HepG2 (cell line): ENCODE measurements at regions not wholly inside any gene's neighbourhood (a gene's known extent, or its start where the extent isn't known, plus 50 kb on each side); places are given as distances from the start of the nearest gene placed in this dataset.

ENCODE experiments used
- ATAC-seq: fragments of 200-7000 bp; cut with Tn5 transposase; 3 replicates; pipeline ENCODE4 v1.9.1; 2020; ENCODE audit warnings: mild to moderate bottlenecking, moderate library complexity
- BruUV-seq: library from RNA; stranded (reverse); fragments of 400-500 nt; replicated peaks from 2 replicates; lab custom pipeline; 2021; lab: Mats Ljungman, UMichigan
- CTCF ChIA-PET: fragments of 300-600 bp; formaldehyde crosslinking; extraction: SDS; loops from one replicate; lab custom pipeline; 2021; ENCODE audit warnings: low total read pairs, inconsistent platforms, low intra/inter-chr PET ratio; lab: Yijun Ruan, JAX
- POLR2A ChIA-PET: fragments of 350-600 bp; sonication (Branson Sonifier 250); formaldehyde crosslinking; loops from one replicate; lab custom pipeline; 2020; ENCODE audit warnings: antibody characterized with exemption, inconsistent platforms; lab: Yijun Ruan, JAX
- DNase-seq: peaks from one replicate; pipeline ENCODE4 v3.0.0-alpha.2; 2015; ENCODE audit warnings: low spot score
- FAIRE-seq: peaks from 3 replicates; lab custom pipeline; 2011; peaks lifted over from hg19 to GRCh38; lab: Jason Lieb, UNC
- H2AFZ ChIP-seq: one replicate; pipeline ENCODE4 v1.6.1; 2011; ENCODE audit warnings: low read length, inconsistent platforms
- H3K27ac ChIP-seq: fragments of 300-600 bp; 3 replicates; pipeline ENCODE4 v1.8.0; 2011; ENCODE audit warnings: mixed run types, mild to moderate bottlenecking, mixed read lengths, low read length, inconsistent platforms; ENCODE audit not compliant: insufficient read depth; ENCODE audit errors: extremely low read length
- H3K27me3 ChIP-seq, 2 experiments: fragments of 200-600 bp in 1 of 2; 2 replicates in 1 of 2; 3 replicates in 1 of 2; pipeline versions ENCODE4 v1.6.0 to v1.8.0; 2011; ENCODE audit warnings: low read length in 2 of 2, mild to moderate bottlenecking in 2 of 2, moderate library complexity in 2 of 2, inconsistent platforms in 1 of 2; ENCODE audit not compliant: insufficient read depth in 2 of 2, control insufficient read depth in 1 of 2
- H3K36me3 ChIP-seq, 2 experiments: fragments of 200-600 bp in 1 of 2; replicated peaks in 1 of 2; 2 replicates in 1 of 2; 3 replicates in 1 of 2; pipeline versions ENCODE4 v1.5.1 to v1.8.0; 2011; ENCODE audit warnings: low read length in 2 of 2, inconsistent platforms in 1 of 2; ENCODE audit not compliant: insufficient read depth in 2 of 2, control insufficient read depth in 1 of 2
- H3K4me1 ChIP-seq: 2 replicates; pipeline ENCODE4 v1.5.1; 2012; ENCODE audit warnings: low read length, inconsistent platforms; ENCODE audit not compliant: insufficient read depth
- H3K4me2 ChIP-seq: 2 replicates; pipeline ENCODE4 v1.6.0; 2011; ENCODE audit warnings: low read depth, low read length, inconsistent platforms
- H3K4me3 ChIP-seq, 3 experiments: fragments of 200-600 bp in 1 of 3; sonication (generic), shearing (Covaris generic) in 1 of 3; replicated peaks in 1 of 3; 2 replicates each; pipeline ENCODE4 v1.5.1; 2011 to 2016; ENCODE audit warnings: low read length in 3 of 3, inconsistent platforms in 2 of 3, low read depth in 2 of 3, mild to moderate bottlenecking in 2 of 3, control low read depth in 1 of 3, mixed read lengths in 1 of 3; ENCODE audit not compliant: insufficient read depth in 1 of 3
- H3K79me2 ChIP-seq: one replicate; pipeline ENCODE4 v1.6.1; 2011; ENCODE audit warnings: low read length, inconsistent platforms; ENCODE audit not compliant: insufficient read depth
- H3K9ac ChIP-seq: 2 replicates; pipeline ENCODE4 v1.6.0; 2011; ENCODE audit warnings: mild to moderate bottlenecking, low read depth, low read length, inconsistent platforms; ENCODE audit not compliant: insufficient read depth
- H3K9me3 ChIP-seq: 2 replicates; pipeline ENCODE4 v1.5.1; 2012; ENCODE audit warnings: mild to moderate bottlenecking, low read length
- H4K20me1 ChIP-seq: 2 replicates; pipeline ENCODE4 v1.6.0; 2011; ENCODE audit warnings: inconsistent platforms, mild to moderate bottlenecking, low read length, moderate library complexity; ENCODE audit not compliant: insufficient read depth
- BORCS8-MEF2B ChIP-seq: sonication (generic); formaldehyde crosslinking; IDR thresholded peaks from 2 replicates; pipeline ENCODE4 v1.8.0; 2022; ENCODE audit warnings: mild to moderate bottlenecking, missing genetic modification reagents
- HNF4A ChIP-seq: sonication (generic); formaldehyde crosslinking; IDR thresholded peaks from 2 replicates; pipeline ENCODE4 v1.4.0; 2020; ENCODE audit warnings: missing genetic modification reagents
- HNRNPLL ChIP-seq: fragments of 200-400 bp; formaldehyde crosslinking; IDR thresholded peaks from 2 replicates; pipeline ENCODE4 v1.6.1; 2017; ENCODE audit warnings: mild to moderate bottlenecking, low read depth, low read length; ENCODE audit not compliant: poor library complexity, severe bottlenecking
- HOXA3 ChIP-seq: sonication (generic); formaldehyde crosslinking; IDR thresholded peaks from 2 replicates; pipeline ENCODE4 v1.5.0; 2020; ENCODE audit warnings: missing genetic modification reagents
- IRF9 ChIP-seq: sonication (generic); formaldehyde crosslinking; IDR thresholded peaks from 2 replicates; pipeline ENCODE4 v1.8.0; 2022; ENCODE audit warnings: missing genetic modification reagents, mild to moderate bottlenecking, borderline replicate concordance
- MAZ ChIP-seq, 2 experiments: sonication (generic) in 1 of 2; formaldehyde crosslinking in 1 of 2; IDR thresholded peaks; 2 replicates each; pipeline versions ENCODE4 v1.5.0 to v1.6.1; 2012 to 2020; ENCODE audit warnings: low read depth in 2 of 2, mild to moderate bottlenecking in 2 of 2, borderline replicate concordance in 1 of 2, improper control_type of control experiment in 1 of 2, low read length in 1 of 2, missing genetic modification reagents in 1 of 2, moderate library complexity in 1 of 2
- MTERF4 ChIP-seq: sonication (generic); formaldehyde crosslinking; IDR thresholded peaks from 2 replicates; pipeline ENCODE4 v1.8.0; 2023; ENCODE audit warnings: mild to moderate bottlenecking, missing genetic modification reagents
- PAWR ChIP-seq: sonication (generic); formaldehyde crosslinking; IDR thresholded peaks from 2 replicates; pipeline ENCODE4 v1.4.0; 2020; ENCODE audit warnings: missing genetic modification reagents, mild to moderate bottlenecking, borderline replicate concordance
- POLR2G ChIP-seq: fragments of 200-400 bp; formaldehyde crosslinking; IDR thresholded peaks from 2 replicates; pipeline ENCODE4 v1.6.1; 2018; ENCODE audit warnings: mild to moderate bottlenecking, low read depth, low read length, moderate library complexity
- RFX1 ChIP-seq: fragments of 450-650 bp; IDR thresholded peaks from 2 replicates; pipeline ENCODE4 v1.6.1; 2017
- SIX4 ChIP-seq: sonication (generic); formaldehyde crosslinking; IDR thresholded peaks from 2 replicates; pipeline ENCODE4 v1.4.0; 2020; ENCODE audit warnings: missing genetic modification reagents
- SKI ChIP-seq: fragments of 450-650 bp; IDR thresholded peaks from one replicate; pipeline ENCODE4 v1.6.1; 2018; ENCODE audit warnings: mild to moderate bottlenecking; ENCODE audit not compliant: partially characterized antibody
- TSC22D2 ChIP-seq: sonication (generic); formaldehyde crosslinking; IDR thresholded peaks from 2 replicates; pipeline ENCODE4 v1.5.1; 2020; ENCODE audit warnings: missing genetic modification reagents, mild to moderate bottlenecking, borderline replicate concordance
- ZBTB42 ChIP-seq: sonication (generic); formaldehyde crosslinking; IDR thresholded peaks from 2 replicates; pipeline ENCODE4 v1.5.0; 2020; ENCODE audit warnings: mild to moderate bottlenecking, missing genetic modification reagents
- ZGPAT ChIP-seq: IDR thresholded peaks from 2 replicates; pipeline ENCODE4 v1.6.1; 2016; ENCODE audit warnings: mild to moderate bottlenecking
- ZNF317 ChIP-seq: sonication (generic); formaldehyde crosslinking; IDR thresholded peaks from 2 replicates; pipeline ENCODE4 v1.5.0; 2020; ENCODE audit warnings: mild to moderate bottlenecking, missing genetic modification reagents
- ZNF598 ChIP-seq: sonication (generic); formaldehyde crosslinking; IDR thresholded peaks from 2 replicates; pipeline ENCODE4 v1.5.1; 2020; ENCODE audit warnings: mild to moderate bottlenecking, missing genetic modification reagents, borderline replicate concordance
- WGBS: methylation state at CpG from one replicate; pipeline ENCODE4 v1.1.6; 2017; ENCODE audit warnings: low lambda C conversion rate; 5-methylcytosine and 5-hydroxymethylcytosine counted together
- in situ Hi-C: cut with HindIII; loops from 2 replicates; pipeline ENCODE4 v1.10.0; 2017; ENCODE audit warnings: low pct_unique_long_range_greater_than_20kb; ENCODE audit not compliant: extremely low pct_ligation_motif_present
- intact Hi-C: fragments of 100-400 bp; cut with micrococcal nuclease; formaldehyde crosslinking; loops from one replicate; pipeline ENCODE4 v1.10.0; 2022; ENCODE audit not compliant: unreplicated experiment
- TF ChIP-seq, protein P1 (sequence below): sonication (generic); formaldehyde crosslinking; IDR thresholded peaks from 2 replicates; pipeline ENCODE4 v1.8.1; 2023; ENCODE audit warnings: mild to moderate bottlenecking, missing genetic modification reagents, borderline replicate concordance
- TF ChIP-seq, protein P2 (sequence below): sonication (generic); formaldehyde crosslinking; IDR thresholded peaks from 2 replicates; pipeline ENCODE4 v1.4.0; 2020; ENCODE audit warnings: mild to moderate bottlenecking, missing genetic modification reagents

- TF ChIP-seq, protein P1, sequence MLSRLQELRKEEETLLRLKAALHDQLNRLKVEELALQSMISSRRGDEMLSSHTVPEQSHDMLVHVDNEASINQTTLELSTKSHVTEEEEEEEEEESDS (CRISPR knock-in tag): no peak
- TF ChIP-seq SIX4: no peak
- TF ChIP-seq IRF9 (CRISPR knock-in tag): no peak
- TF ChIP-seq POLR2G: no peak
- TF ChIP-seq ZGPAT (CRISPR knock-in tag): no peak
- no peak for TF ChIP-seq ZNF317
- no peak for TF ChIP-seq TSC22D2 (CRISPR knock-in tag)
- TF ChIP-seq ZNF598: no peak
- no peak for TF ChIP-seq HNF4A (CRISPR knock-in tag)
- no peak for TF ChIP-seq BORCS8-MEF2B (CRISPR knock-in tag)
Observed at GRCh38 chr7:19408706-19409220, 263.5 kb upstream of the FERD3L start (continued).

DNA sequence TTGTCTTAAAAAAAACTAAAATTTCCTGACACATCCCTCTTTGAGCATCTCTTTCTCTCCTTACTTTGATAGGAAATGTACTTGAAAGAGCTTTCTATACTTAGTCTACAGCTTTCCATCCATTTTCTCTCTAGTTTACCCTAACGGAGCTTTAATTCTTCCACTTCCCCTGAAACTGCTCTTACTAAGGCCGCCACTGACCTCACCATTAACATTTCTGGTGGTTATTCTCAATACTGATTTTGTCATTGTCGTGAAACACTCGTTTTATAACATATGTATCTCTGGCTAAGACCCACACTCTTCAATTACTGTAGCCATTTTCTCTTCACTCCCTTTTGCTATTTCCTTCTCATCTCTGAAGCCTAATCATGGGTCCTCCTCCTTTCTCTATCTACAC is 262.0 kb upstream of the FERD3L start:
- ATAC-seq: no peak
- no peaks in the 10 kb centered on the region for H3K36me3 ChIP-seq
- ChIA-PET POLR2A (no interaction called here), CTCF (no interaction called here)
- H3K4me2 ChIP-seq: no peak overlapping the region
- H4K20me1 ChIP-seq: no peaks in the 10 kb centered on the region
- H3K9ac ChIP-seq: no peak overlapping the region
- no peaks in the 10 kb centered on the region for H3K4me1 ChIP-seq
- 3% methylated on average over 3 of the region's 4 CpGs for WGBS
- no peak for TF ChIP-seq HOXA3 (CRISPR knock-in tag)
- TF ChIP-seq HNRNPLL: no peak
- TF ChIP-seq MTERF4 (CRISPR knock-in tag): no peak
- TF ChIP-seq SKI: no peak
- TF ChIP-seq PAWR: no peak
- TF ChIP-seq, protein P2, sequence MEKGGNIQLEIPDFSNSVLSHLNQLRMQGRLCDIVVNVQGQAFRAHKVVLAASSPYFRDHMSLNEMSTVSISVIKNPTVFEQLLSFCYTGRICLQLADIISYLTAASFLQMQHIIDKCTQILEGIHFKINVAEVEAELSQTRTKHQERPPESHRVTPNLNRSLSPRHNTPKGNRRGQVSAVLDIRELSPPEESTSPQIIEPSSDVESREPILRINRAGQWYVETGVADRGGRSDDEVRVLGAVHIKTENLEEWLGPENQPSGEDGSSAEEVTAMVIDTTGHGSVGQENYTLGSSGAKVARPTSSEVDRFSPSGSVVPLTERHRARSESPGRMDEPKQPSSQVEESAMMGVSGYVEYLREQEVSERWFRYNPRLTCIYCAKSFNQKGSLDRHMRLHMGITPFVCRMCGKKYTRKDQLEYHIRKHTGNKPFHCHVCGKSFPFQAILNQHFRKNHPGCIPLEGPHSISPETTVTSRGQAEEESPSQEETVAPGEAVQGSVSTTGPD (CRISPR knock-in tag): no peak
- no peak for TF ChIP-seq MAZ (IDR thresholded peaks at IDR 0.05; ENCODE audit: borderline replicate concordance, low read depth, low read length)
- TF ChIP-seq MAZ (CRISPR knock-in tag; IDR thresholded peaks at IDR 0.05; ENCODE audit: low read depth): no peak
- TF ChIP-seq RFX1: no peak
- TF ChIP-seq ZBTB42 (CRISPR knock-in tag): no peak
- no peak overlapping the region for H2AFZ ChIP-seq
- no peak overlapping the region for H3K4me3 ChIP-seq
- H3K79me2 ChIP-seq: no peaks in the 10 kb centered on the region
- no TSS peak for BruUV-seq
- intact Hi-C loops: no loop called here
- no peaks in the 10 kb centered on the region for H3K27me3 ChIP-seq
- no peak overlapping the region for H3K27ac ChIP-seq
- H3K9me3 ChIP-seq: peaks cover 36% of the 10 kb centered on the region
- in situ Hi-C loops: no loop called here
- DNase-seq: no peak
- FAIRE-seq: no peak
